ENCODE measurements at regions not wholly inside any gene's neighbourhood (a gene's known extent, or its start where the extent isn't known, plus 50 kb on each side); places are given as distances from the start of the nearest gene placed in this dataset.

DNA sequence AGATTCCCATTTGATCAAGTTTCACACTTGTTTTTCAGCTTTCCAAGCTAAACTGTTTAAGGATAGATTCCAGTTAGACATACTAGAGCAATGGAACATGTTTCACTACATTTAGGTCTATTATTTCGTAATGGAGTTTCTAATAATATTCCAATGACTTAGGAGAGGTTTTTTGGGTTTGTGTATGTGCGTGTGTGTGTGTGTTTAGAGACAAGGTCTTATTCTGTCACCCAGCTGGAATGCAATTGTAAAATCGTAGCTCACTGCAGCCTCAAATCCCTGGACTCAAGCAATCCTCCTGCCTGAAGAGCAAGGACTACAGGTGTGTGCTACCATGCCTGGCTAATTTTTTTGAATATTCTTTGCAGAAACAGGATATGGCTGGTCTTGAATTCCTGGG lies 426.3 kb downstream of the ZFHX3 start:
- TF ChIP-seq, protein P1, sequence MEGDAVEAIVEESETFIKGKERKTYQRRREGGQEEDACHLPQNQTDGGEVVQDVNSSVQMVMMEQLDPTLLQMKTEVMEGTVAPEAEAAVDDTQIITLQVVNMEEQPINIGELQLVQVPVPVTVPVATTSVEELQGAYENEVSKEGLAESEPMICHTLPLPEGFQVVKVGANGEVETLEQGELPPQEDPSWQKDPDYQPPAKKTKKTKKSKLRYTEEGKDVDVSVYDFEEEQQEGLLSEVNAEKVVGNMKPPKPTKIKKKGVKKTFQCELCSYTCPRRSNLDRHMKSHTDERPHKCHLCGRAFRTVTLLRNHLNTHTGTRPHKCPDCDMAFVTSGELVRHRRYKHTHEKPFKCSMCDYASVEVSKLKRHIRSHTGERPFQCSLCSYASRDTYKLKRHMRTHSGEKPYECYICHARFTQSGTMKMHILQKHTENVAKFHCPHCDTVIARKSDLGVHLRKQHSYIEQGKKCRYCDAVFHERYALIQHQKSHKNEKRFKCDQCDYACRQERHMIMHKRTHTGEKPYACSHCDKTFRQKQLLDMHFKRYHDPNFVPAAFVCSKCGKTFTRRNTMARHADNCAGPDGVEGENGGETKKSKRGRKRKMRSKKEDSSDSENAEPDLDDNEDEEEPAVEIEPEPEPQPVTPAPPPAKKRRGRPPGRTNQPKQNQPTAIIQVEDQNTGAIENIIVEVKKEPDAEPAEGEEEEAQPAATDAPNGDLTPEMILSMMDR (IDR thresholded peaks at IDR 0.05; ENCODE audit: low read depth, low read length), result no peak
- TF ChIP-seq POLR2A (IDR thresholded peaks at IDR 0.05; ENCODE audit: extremely low read depth, insufficient read length) (no peak), MYC (IDR thresholded peaks at IDR 0.05; ENCODE audit: low read depth, low read length) (no peak)
- TF ChIP-seq, protein P2, sequence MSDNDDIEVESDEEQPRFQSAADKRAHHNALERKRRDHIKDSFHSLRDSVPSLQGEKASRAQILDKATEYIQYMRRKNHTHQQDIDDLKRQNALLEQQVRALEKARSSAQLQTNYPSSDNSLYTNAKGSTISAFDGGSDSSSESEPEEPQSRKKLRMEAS (IDR thresholded peaks at IDR 0.05; ENCODE audit: low read depth, low read length), result no peak
- H3K4me3 ChIP-seq (ENCODE audit: low read depth, low read length), result no peak overlapping the region
- no peak for DNase-seq (ENCODE audit: low read depth)

DNA sequence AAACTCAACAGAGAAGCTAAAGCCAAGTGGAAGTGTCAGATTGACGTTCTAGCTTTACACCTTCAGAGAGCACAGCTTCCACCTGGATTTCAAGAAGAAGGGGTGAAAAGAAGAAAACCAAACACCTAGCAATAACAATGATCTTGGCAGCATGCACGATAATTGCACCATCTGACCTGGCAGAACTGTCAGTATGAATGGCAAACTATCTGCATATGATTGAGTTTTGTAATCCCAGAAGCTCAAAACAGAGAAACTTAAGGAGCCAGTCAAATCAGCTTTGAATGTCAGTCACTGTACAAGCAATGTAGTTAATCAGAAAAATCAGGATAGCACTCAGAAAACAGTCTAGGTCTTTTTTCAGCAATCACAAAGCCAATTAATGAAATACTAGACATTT lies 427.1 kb downstream of the ZFHX3 start:
- DNase-seq (ENCODE audit: low read depth), result no peak
- no peak overlapping the region for H3K4me3 ChIP-seq (ENCODE audit: low read depth, low read length)
- TF ChIP-seq, protein P2 (IDR thresholded peaks at IDR 0.05; ENCODE audit: low read depth, low read length), result no peak
- no peak for TF ChIP-seq MYC (IDR thresholded peaks at IDR 0.05; ENCODE audit: low read depth, low read length)
- TF ChIP-seq POLR2A (IDR thresholded peaks at IDR 0.05; ENCODE audit: extremely low read depth, insufficient read length), result no peak
- TF ChIP-seq, protein P1 (IDR thresholded peaks at IDR 0.05; ENCODE audit: low read depth, low read length), result no peak

DNA sequence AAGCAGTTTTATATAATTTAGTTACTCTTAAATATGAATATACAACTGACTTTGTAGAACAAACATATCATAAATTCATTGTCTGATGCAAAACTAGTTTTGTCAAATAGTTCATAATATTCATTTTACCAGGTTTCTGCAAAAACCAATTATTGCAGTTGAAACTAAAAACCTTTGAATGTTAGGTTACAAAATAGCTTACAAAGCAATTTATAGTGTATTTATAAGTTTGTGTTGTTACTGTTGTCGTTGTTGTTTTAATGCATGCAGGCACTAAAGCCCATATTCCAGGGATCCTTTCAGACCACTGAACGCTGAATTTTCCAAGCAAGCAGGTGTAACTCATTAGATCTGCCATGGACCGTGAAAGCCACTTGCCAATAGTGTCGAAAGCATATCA lies 427.6 kb downstream of the ZFHX3 start:
- DNase-seq (ENCODE audit: low read depth), result no peak
- no peak overlapping the region for H3K4me3 ChIP-seq (ENCODE audit: low read depth, low read length)
- TF ChIP-seq, protein P1 (IDR thresholded peaks at IDR 0.05; ENCODE audit: low read depth, low read length), result no peak
- TF ChIP-seq POLR2A (IDR thresholded peaks at IDR 0.05; ENCODE audit: extremely low read depth, insufficient read length) (no peak), MYC (IDR thresholded peaks at IDR 0.05; ENCODE audit: low read depth, low read length) (no peak)
- TF ChIP-seq, protein P2 (IDR thresholded peaks at IDR 0.05; ENCODE audit: low read depth, low read length), result no peak

DNA sequence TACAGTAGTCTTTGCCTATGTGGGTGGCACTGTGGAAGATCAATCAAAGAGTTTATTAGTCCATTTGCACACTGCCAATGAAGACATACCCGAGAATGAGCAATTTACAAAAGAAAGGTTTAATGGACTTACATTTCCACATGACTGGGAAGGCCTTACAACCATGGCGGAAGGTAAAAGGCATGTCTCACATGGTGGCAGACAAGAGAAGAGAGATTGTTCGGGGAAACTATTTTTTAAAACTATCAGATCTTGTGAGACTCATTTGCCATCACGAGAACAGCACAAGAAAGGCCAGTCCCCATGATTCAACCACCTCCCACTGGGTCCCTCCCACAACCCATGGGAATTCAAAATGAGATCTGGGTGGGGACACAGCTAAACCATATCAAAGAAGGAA lies 432.1 kb downstream of the ZFHX3 start:
- no peak for DNase-seq (ENCODE audit: low read depth)
- H3K4me3 ChIP-seq (ENCODE audit: low read depth, low read length), result no peak overlapping the region
- TF ChIP-seq POLR2A (IDR thresholded peaks at IDR 0.05; ENCODE audit: extremely low read depth, insufficient read length), result no peak
- TF ChIP-seq MYC (IDR thresholded peaks at IDR 0.05; ENCODE audit: low read depth, low read length), result no peak
- TF ChIP-seq, protein P2 (IDR thresholded peaks at IDR 0.05; ENCODE audit: low read depth, low read length), result no peak
- TF ChIP-seq, protein P1 (IDR thresholded peaks at IDR 0.05; ENCODE audit: low read depth, low read length), result no peak

DNA sequence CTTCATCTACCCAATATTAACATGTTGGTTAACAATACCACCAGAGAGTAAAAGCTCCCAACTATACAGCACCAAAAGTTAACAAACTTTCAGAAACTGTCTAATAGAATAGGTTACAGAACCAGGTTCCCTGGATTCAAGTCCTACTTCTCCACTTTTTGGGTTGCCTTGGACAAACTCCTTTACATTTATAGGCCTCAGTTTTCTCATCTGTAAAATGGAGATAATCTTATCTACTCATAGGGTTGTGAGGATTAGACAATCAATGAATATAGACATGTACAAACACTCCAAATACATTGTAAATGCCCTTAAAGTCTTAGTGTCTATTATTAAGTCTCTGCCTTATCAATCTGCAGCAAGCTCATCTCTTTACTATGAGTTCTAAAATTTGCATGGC lies 435.2 kb downstream of the ZFHX3 start:
- no peak overlapping the region for H3K4me3 ChIP-seq (ENCODE audit: low read depth, low read length)
- no peak for TF ChIP-seq MYC (IDR thresholded peaks at IDR 0.05; ENCODE audit: low read depth, low read length)
- no peak for TF ChIP-seq POLR2A (IDR thresholded peaks at IDR 0.05; ENCODE audit: extremely low read depth, insufficient read length)
- no peak for DNase-seq (ENCODE audit: low read depth)

DNA sequence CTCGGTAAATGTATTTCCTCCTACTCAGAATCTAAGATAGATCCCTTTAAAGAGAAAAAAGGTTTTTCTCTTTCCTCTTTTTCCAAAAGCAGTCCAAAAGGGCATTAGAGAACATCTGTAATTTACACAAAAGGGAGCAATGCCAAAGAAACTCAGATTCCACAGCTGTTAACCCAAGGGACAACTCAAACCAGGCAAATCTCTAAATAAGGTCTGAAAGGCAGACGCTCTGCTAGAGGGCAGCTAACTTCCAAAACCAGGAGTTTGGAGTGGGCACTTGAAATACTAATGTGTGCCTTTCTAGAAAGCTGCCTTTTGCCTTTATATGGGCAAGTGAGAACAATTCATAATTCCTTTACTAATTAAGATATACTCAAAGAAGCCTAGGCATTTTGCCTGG lies 435.7 kb downstream of the ZFHX3 start:
- TF ChIP-seq, protein P2 (IDR thresholded peaks at IDR 0.05; ENCODE audit: low read depth, low read length), result no peak
- no peak for TF ChIP-seq MYC (IDR thresholded peaks at IDR 0.05; ENCODE audit: low read depth, low read length)
- H3K4me3 ChIP-seq (ENCODE audit: low read depth, low read length), result no peak overlapping the region
- no peak for DNase-seq (ENCODE audit: low read depth)

DNA sequence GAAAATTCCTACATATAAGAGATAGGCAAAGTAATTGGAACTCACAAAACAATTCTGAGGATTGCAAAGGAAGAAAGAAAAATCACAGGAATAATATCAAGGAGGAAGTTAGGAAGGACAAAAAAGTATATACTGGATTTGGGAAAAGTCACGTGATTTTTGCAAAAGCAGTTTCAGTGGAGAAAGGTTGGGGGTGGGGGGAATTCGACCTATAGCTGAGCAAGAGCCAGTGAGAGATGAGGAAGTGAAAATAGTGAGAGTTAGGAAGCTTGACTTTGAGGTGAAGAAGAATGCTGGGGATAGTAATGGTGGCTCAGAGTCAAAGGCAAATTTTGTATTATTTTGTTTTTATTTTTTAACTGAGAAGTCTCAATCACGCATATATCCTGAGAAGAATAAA lies 438.0 kb upstream of the PMFBP1 start:
- H3K4me3 ChIP-seq (ENCODE audit: low read depth, low read length), result no peak overlapping the region
- no peak for TF ChIP-seq MYC (IDR thresholded peaks at IDR 0.05; ENCODE audit: low read depth, low read length)
- TF ChIP-seq POLR2A (IDR thresholded peaks at IDR 0.05; ENCODE audit: extremely low read depth, insufficient read length), result no peak
- TF ChIP-seq, protein P2 (IDR thresholded peaks at IDR 0.05; ENCODE audit: low read depth, low read length), result no peak
- TF ChIP-seq, protein P1 (IDR thresholded peaks at IDR 0.05; ENCODE audit: low read depth, low read length), result no peak
- DNase-seq (ENCODE audit: low read depth), result peak; percentile 32
